Vagina (tissue), 2 donors: ENCODE measurements at regions not wholly inside any gene's neighbourhood (a gene's known extent, or its start where the extent isn't known, plus 50 kb on each side); places are given as distances from the start of the nearest gene placed in this dataset.
"Not testable (repeated sequence)": the region's sequence is repeated elsewhere in the genome, so short reads cannot be mapped to it uniquely, and the experiment has no call there.

ENCODE experiments used
- POLR2A ChIP-seq, 2 donors: fragments of 450-650 bp; IDR thresholded peaks; one replicate each; pipeline ENCODE4 v1.6.1; 2017; ENCODE audit warnings: antibody characterized with exemption in 2 of 2, mild to moderate bottlenecking in 2 of 2, moderate library complexity in 2 of 2
- TF ChIP-seq, protein P1 (sequence below), 3 experiments: fragments of 450-650 bp in 2 of 3; fragments of 200-600 bp in 1 of 3; sonication (generic) in 1 of 3; IDR thresholded peaks; one replicate each; pipeline ENCODE4 v1.5.1; 2017 to 2019; ENCODE audit warnings: antibody characterized with exemption in 3 of 3, mild to moderate bottlenecking in 2 of 3, moderate library complexity in 2 of 3

DNA sequence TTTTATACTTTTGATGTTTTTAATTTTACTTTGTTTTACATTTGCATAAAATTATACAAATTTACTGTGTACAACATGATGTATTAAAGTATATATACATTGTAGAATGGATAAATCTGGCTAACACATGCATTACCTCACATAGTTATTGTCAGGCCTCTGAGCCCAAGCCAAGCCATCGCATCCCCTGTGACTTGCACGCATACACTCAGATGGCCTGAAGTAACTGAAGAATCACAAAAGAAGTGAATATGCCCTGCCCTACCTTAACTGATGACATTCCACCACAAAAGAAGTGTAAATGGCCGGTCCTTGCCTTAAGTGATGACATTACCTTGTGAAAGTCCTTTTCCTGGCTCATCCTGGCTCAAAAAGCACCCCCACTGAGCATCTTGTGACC lies 355.1 kb upstream of the TNC start:
- TF ChIP-seq POLR2A (IDR thresholded peaks at IDR 0.05): not testable (repeated sequence)
- TF ChIP-seq, protein P1, sequence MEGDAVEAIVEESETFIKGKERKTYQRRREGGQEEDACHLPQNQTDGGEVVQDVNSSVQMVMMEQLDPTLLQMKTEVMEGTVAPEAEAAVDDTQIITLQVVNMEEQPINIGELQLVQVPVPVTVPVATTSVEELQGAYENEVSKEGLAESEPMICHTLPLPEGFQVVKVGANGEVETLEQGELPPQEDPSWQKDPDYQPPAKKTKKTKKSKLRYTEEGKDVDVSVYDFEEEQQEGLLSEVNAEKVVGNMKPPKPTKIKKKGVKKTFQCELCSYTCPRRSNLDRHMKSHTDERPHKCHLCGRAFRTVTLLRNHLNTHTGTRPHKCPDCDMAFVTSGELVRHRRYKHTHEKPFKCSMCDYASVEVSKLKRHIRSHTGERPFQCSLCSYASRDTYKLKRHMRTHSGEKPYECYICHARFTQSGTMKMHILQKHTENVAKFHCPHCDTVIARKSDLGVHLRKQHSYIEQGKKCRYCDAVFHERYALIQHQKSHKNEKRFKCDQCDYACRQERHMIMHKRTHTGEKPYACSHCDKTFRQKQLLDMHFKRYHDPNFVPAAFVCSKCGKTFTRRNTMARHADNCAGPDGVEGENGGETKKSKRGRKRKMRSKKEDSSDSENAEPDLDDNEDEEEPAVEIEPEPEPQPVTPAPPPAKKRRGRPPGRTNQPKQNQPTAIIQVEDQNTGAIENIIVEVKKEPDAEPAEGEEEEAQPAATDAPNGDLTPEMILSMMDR (IDR thresholded peaks at IDR 0.05): not testable (repeated sequence)
